OCI-LY3 (cell line): ENCODE measurements at regions not wholly inside any gene's neighbourhood (a gene's known extent, or its start where the extent isn't known, plus 50 kb on each side); places are given as distances from the start of the nearest gene placed in this dataset.

ENCODE experiments used
- CTCF ChIP-seq: fragments of 200-600, 300-600 bp; sonication (generic); IDR thresholded peaks from 2 replicates; pipeline ENCODE4 v1.5.1; 2014; ENCODE audit warnings: antibody characterized with exemption, low read length, low read depth
- EZH2phosphoT487 ChIP-seq: fragments of 200-600 bp; shearing (Covaris generic); IDR thresholded peaks from 2 replicates; pipeline ENCODE4 v1.6.1; 2018; ENCODE audit warnings: antibody characterized with exemption, mixed run types, low read depth

- TF ChIP-seq CTCF: no peak
- TF ChIP-seq EZH2phosphoT487: no peak
Measured at GRCh38 chrX:96373047-96373355, 311.6 kb upstream of the DIAPH2 start.
